ENCODE measurements at regions not wholly inside any gene's neighbourhood (a gene's known extent, or its start where the extent isn't known, plus 50 kb on each side); places are given as distances from the start of the nearest gene placed in this dataset.

GRCh38 chr1:193416226-193417024 is 230.0 kb upstream of the B3GALT2 start:
- no peak overlapping the region for H3K4me3 ChIP-seq (replicated peaks; ENCODE audit: insufficient read depth, low read length)
- no peaks in the 10 kb centered on the region for H3K27me3 ChIP-seq (ENCODE audit: insufficient read depth, poor library complexity, severe bottlenecking)
- no peak for TF ChIP-seq POLR2AphosphoS5 (IDR thresholded peaks at IDR 0.05; ENCODE audit: low read depth)
- TF ChIP-seq REST (IDR thresholded peaks at IDR 0.05; ENCODE audit: insufficient replicate concordance, low read depth) = no peak
- TF ChIP-seq CTCF (IDR thresholded peaks at IDR 0.05; ENCODE audit: insufficient read depth, low read length) = no peak
- no peak for TF ChIP-seq SPI1 (IDR thresholded peaks at IDR 0.05; ENCODE audit: borderline replicate concordance, low read depth)
- TF ChIP-seq GABPA (IDR thresholded peaks at IDR 0.05; ENCODE audit: low read depth) = no peak
- H3K27ac ChIP-seq (replicated peaks) = no peak overlapping the region
- no peak for DNase-seq (ENCODE audit: low read depth in 1 of 2, low spot score in 1 of 2)

- H3K27ac ChIP-seq (replicated peaks) = no peak overlapping the region
- no peak for DNase-seq (ENCODE audit: low read depth in 1 of 2, low spot score in 1 of 2)
- no peaks in the 10 kb centered on the region for H3K27me3 ChIP-seq (ENCODE audit: insufficient read depth, poor library complexity, severe bottlenecking)
- TF ChIP-seq CTCF (IDR thresholded peaks at IDR 0.05; ENCODE audit: insufficient read depth, low read length) (no peak), GABPA (IDR thresholded peaks at IDR 0.05; ENCODE audit: low read depth) (no peak), POLR2AphosphoS5 (IDR thresholded peaks at IDR 0.05; ENCODE audit: low read depth) (no peak), REST (IDR thresholded peaks at IDR 0.05; ENCODE audit: insufficient replicate concordance, low read depth) (no peak), SPI1 (IDR thresholded peaks at IDR 0.05; ENCODE audit: borderline replicate concordance, low read depth) (no peak)
- no peak overlapping the region for H3K4me3 ChIP-seq (replicated peaks; ENCODE audit: insufficient read depth, low read length)
Observed at GRCh38 chr1:193415256-193415655, 228.8 kb upstream of the B3GALT2 start.

- no peak for TF ChIP-seq POLR2AphosphoS5 (IDR thresholded peaks at IDR 0.05; ENCODE audit: low read depth)
- no peak for TF ChIP-seq REST (IDR thresholded peaks at IDR 0.05; ENCODE audit: insufficient replicate concordance, low read depth)
- TF ChIP-seq GABPA (IDR thresholded peaks at IDR 0.05; ENCODE audit: low read depth) = no peak
- TF ChIP-seq CTCF (IDR thresholded peaks at IDR 0.05; ENCODE audit: insufficient read depth, low read length) = no peak
- TF ChIP-seq SPI1 (IDR thresholded peaks at IDR 0.05; ENCODE audit: borderline replicate concordance, low read depth) = no peak
Observed at GRCh38 chr1:193413376-193413775, 227.0 kb upstream of the B3GALT2 start.

More at GRCh38 chr1:193413376-193413775, 227.0 kb upstream of the B3GALT2 start:
- DNase-seq (ENCODE audit: low read depth in 1 of 2, low spot score in 1 of 2) = no peak
- Histone ChIP-seq H3K4me3 (replicated peaks; ENCODE audit: insufficient read depth, low read length) (no peak overlapping the region), H3K27ac (replicated peaks) (no peak overlapping the region), H3K27me3 (ENCODE audit: insufficient read depth, poor library complexity, severe bottlenecking) (no peaks in the 10 kb centered on the region)

All from HL-60 (cell line).